ENCODE measurements at regions not wholly inside any gene's neighbourhood (a gene's known extent, or its start where the extent isn't known, plus 50 kb on each side); places are given as distances from the start of the nearest gene placed in this dataset.

- TF ChIP-seq CTCF (IDR thresholded peaks at IDR 0.05; ENCODE audit: low read depth, low read length) (no peak), EZH2phosphoT487 (IDR thresholded peaks at IDR 0.05; ENCODE audit: low read depth) (no peak)
Measured at GRCh38 chr15:26157081-26157480, 294.0 kb upstream of the ATP10A start.

All from OCI-LY3 (cell line).